ENCODE measurements at regions not wholly inside any gene's neighbourhood (a gene's known extent, or its start where the extent isn't known, plus 50 kb on each side); places are given as distances from the start of the nearest gene placed in this dataset.
A peak's percentile ranks its signal among the peaks of the same experiment; 100 is the strongest.

DNA sequence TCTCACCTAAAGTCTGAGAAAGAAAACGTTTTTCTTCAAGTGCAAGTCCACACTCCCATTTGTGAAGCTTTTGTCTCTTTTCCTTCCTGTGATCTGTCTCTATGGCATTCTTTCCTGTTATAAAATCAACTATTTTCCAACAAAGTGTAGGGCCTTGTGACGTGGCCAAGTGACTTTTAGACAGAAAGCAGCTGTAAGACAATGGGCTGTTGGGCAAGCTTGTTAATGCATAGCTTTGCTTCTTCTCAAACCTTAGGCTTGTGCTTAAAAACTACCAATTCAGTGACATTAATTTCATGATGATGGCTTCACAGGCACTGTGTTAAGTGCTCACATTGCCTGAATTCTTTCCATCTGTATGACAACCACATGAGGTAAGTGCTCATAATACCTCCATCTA lies 83.5 kb downstream of the VCY1B start:
- no peak for DNase-seq

DNA sequence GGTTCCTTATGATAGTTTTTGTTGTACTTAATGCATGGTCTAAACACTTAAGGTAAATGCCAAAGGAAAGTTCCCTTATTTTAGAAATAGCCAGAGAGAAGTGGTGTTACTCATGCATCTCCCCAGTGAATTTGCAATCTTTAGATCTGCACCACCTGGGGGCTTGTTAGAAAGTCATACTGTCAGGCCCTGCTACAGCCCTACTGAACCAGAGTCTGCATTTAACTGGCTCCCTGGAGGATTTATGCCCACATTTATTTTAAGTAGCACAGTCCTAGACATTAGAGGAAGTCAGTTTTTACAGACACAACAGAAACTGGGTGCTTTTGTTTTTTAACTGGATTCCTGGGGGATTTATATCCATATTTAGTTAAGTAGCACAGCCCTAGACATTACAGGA lies 89.6 kb downstream of the VCY1B start:
- DNase-seq = no peak

DNA sequence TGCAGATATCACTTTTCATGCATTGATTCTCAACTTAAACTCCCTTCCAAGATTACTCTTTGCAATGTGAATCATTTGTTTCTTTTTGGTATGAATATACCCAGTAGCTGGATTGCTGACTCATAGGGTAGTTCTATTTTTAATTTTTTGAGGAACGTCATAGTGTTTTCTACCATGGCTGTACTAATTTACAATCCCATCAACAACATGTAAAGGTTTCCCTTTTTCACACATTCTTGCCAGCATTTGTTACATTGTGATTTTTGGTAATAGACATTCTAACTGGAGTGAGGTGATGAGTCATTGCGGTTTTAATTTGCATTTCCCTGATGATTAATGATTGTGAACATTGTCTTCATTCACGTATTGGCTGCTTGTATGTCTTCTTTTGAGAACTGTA lies 126.7 kb downstream of the VCY1B start:
- DNase-seq = no peak

DNA sequence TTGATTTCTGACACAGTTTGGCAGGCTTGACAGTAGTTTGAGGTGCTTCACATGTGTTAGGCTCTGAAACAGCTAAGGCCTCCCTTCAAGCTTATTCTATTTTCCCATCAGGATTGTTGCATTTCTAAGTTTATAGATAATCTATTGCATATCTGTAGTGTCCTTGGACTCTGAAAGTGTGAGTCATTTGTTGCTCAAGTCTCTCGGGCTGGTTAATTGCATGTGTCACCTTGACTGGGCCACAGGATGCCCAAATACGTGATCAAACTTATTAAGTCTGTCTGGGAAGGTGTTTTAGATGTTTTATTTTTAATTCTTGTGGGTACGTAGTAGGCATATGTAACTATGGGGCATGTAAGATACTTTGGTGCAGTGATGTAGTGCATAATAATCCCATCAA lies 166.0 kb downstream of the VCY1B start:
- no peak for DNase-seq

DNA sequence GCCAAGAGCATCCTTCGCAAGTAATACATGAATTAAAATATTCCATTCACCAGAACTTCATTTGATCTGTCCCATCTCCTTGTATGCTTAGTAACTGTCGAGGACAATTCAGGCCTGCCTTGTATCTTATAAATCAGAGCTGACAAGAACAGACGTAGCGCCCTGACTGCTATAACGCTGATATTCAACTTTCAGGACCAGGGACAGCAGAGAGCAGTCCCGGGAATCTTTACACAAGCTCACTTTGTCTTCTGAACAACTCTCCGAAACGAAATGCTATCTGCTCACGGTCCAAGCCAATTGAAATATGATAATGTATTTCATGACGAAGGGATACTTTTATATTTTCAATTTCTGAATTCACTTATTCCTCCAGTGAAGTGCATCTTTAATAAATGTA lies 175.7 kb downstream of the VCY1B start:
- no peak for DNase-seq

DNA sequence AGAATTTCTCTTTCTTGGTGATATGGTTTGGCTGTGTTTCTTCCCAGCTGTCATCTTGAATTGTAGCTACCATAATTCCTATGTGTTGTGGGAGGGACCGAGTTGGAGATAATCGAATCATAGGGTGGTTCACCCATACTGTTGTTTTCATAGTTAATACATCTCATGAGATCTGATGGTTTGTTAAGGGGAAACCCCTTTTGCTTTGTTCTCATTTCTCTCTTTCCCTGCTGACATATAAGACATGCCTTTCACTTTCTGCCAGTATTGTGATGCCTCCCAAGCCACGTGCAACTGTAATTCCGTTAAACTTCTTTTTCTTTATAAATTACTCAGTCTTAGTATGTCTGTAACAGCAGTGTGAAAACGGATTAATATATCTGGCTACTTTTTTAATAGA lies 179.0 kb downstream of the VCY1B start:
- DNase-seq = no peak

DNA sequence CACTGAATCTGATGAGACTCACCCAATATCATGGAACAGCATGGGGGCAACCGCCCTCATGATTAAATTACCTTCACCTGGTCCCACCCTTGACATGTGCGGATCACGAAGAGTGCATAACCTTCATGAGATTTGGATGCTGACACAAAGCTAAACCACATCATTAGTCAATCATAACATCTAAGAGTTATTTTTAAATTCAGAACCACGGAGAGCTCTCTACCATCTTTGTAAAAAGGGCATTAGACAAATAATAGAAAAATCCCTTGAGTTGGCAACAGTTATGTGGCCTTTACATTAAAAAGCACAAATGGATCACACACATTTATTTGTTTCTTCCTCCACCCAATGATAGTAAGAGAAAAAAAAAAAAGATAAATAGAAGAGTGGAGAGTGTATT lies 182.2 kb downstream of the VCY1B start:
- no peak for DNase-seq

DNA sequence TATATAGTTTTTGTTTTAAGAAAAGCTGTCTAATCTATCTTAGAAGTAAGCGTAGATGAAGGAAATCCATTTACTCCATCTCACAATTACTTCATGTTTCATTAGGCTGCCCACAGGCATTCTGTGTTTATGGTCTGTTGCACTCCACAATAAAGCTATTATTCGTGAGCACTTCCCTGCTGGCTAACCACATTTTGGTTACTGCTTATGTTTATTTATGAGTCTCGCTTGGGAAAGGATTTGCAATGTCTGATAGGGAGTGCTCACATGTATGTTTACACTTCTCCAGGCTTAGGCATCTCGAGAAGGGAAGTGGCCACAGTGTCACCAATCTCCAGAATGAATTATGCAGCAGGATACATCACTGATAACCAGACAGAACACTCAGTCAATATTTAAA lies 190.9 kb downstream of the VCY1B start:
- no peak for DNase-seq

DNA sequence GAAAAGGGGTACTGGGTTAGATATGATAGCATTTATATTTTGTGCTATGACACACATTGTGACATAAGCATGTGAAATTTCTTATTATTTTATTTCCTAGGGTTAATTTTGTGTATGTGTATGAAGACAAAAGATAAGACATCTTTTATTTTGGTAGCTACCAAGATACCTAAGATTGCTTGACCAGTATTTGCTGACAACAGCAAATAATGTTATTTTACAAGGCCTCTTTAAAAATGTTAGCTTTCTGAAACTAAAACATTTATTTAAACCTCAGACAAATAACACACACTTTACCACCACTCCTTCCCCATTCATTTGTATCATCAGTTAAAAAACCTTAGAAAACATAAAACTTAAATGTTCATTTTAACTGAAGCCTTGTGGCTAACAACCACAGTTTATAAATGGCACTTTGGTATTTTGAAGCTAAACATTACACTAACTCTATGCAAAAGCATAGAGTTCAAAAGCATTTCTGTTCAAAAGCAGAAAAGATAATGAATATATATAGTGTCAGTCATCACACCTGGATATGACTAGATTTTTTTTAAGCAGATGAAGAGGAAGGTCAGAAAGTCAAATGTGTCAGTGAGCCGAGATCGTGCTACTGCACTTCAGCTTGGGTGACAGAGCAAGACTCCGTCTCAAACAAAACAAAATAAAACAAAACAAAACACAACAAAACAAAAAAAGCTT lies 193.0 kb downstream of the VCY1B start:
- DNase-seq = no peak

DNA sequence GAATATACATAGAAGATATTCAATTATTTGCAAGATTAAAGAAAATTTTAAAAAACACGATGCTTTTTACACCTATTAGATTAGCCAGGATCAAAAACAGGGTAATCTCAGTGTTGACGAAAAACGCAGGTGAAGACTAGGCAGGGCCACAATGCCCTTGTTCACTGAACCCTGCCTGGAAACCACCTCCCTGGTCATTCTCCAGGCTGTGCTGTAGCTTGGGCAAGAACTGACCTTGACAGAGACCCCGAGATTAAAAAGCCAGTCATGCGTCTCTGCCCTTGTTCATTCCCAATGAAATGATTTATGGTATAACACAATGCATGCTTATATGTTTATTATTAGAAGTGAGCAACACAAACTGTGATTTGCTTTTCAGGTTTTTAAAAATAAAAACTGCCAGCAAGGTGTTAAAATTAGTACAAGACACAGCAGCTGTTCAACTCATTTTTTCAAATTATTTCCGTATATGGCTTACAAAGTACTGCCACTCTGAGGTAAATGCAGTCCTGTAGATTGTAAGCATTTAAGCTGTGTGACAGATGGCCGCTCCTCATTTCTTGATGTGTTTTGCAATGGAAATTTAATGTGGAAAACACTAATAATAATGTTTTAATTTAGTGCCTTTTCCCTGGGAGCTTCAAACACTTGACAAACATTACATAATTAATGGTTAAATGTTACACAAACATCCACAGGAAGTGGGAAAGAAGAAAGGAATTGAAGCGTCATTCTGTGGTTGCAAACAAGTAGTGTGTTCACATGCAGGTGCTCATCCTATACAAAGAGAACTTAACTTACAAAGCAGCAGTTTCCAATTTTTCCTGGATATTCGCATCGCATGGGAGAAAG lies 200.2 kb downstream of the VCY1B start:
- DNase-seq = no peak

DNA sequence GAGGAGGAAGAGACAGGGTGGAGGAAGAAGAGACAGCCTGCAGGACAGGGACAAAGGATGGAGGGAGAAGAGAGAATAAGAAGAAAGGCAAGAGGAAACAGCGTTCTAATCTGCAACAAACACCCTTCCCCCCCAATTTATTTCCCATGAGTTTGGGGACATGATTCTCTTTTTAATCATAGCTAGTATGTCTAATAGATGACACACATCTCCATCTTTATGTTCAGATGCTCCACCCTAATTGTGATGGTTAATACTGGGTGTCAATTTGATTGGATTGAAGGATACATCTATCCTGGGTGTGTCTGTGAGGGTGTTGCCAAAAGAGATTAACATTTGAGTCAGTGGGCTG lies 200.8 kb downstream of the VCY1B start:
- DNase-seq = no peak

DNA sequence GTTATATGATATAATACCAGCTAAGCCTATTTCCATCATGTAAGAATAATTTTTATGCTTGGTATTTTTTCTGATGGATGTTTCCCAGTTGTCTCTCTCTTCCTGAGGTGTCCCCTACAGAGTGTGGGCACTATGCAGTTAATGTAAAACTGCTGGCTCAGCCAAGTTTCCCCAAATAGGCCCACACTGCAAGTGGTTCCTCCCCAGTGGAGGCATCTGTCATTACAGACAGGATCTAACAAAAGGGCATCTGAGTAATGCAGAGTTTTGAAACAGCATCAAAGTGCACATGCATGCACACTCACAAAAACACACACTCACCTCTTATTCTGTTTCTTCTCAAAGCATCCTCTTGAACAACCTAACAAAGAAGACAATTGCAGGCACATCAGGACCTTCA lies 221.0 kb downstream of the VCY1B start:
- DNase-seq = no peak

DNA sequence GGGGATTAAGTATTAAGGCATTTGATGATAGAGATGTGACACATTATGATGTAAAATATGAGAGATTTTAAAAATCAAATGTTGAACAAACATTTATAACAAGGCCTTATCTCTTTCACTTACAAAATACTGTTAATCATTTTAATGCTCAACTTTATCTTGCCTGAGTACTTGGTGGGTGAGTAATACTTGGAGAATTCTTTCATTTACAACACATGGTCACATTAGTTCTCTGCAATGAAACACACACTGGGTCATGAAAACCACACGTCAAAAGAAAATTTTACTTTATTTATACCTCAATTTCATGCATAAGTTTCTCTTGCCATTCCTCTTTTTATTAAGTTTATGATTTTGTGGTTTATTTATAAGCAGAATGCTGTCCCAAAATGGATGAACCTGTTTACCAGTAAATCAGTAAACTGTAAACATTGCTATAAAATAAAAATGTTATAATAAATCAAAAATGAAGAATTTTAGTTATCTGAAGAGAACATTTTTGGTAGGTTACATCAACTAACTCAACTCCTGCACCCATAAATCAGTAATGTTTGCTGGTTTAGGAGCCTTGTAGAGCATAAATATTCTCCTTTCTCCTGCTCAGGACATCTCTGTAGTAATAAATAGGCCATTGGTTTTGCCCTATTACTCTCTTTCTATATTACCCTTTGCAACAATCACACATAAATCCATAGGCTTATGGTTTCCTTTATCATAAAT lies 233.5 kb upstream of the NLGN4Y start:
- DNase-seq = no peak

DNA sequence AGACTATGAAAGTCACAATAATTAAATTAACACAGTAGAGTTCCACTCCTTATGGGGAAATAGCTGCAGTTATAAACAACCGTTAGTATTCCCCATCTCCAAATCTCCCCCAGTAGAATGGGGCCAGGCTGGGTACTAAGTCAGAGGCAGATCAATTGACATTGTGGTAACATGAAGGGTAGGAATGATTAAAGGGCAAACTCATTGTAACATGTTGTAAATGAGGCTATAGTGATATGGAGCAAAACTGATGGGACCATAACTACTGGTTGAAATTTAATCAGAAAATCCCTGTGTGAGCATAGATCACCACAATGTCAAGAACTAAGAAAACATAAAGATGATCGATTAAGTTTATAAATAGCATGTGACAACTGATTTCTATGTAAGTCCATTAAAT lies 231.9 kb upstream of the NLGN4Y start:
- DNase-seq = no peak

DNA sequence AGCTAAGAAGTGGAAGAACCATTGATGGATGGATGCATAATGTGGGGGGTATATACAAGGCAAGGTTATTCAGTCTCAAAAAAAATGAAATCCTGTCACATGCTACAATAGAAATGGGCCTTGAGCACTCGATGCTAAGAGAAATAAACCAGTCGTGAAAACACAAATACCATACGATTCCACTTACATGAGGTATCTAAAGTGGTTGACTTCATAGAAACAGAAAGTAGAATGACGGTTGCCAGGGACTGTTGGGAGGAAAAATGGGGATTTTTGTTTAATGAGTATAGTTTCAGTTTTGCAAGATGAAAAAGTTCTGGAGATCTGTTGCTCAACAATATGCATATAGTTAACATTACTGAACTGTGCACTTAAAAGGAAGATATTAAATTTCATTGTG lies 223.6 kb upstream of the NLGN4Y start:
- no peak for DNase-seq

DNA sequence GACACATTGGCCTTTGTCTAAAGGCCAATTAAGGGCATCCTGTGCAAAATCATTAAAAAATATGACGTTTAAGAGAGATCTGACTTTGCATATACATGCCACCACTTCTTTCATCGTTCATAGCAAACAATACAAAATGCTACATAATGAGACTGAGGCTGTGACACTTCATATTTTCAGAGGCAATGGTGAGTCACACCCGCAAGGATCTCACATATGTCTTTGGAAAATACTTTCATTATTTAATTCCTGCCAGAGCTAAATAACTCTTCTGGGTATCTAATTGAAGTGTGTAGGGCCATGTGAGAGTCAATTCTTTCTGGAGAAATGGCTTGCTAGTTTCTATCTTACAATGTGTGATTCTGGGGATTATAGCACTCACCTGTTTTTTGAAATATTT lies 222.8 kb upstream of the NLGN4Y start:
- DNase-seq = peak; percentile 8

DNA sequence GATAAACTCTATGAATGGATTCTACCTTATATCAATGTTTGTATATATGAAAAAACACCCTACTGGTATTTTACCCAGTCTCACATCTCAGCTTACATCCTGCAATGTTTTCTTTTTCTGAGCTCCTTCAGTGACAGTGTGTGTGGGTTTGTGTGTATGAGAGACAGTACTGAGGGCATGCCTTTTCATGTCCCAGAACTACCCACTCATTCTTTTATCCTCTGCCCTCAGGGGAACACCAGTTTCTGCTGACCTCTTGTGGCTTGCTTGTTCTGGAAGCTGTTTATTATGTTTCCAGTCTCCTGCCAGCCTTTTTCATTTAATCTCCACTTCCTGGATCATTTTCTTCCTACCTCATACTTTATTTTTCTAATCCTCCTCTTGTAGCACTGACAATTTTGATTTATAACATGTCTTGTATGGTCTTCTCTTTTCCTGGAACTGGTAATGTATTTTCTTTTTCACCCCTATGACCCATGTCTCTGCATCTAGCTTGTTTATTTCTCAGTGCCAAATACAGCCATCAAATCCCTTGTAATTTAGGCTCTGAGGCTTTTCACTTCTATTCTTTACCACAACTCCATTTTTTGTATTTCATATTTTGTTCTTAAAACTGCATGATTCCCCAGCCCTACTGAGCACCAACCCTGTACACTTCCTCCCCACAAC lies 195.5 kb upstream of the NLGN4Y start:
- DNase-seq = no peak

DNA sequence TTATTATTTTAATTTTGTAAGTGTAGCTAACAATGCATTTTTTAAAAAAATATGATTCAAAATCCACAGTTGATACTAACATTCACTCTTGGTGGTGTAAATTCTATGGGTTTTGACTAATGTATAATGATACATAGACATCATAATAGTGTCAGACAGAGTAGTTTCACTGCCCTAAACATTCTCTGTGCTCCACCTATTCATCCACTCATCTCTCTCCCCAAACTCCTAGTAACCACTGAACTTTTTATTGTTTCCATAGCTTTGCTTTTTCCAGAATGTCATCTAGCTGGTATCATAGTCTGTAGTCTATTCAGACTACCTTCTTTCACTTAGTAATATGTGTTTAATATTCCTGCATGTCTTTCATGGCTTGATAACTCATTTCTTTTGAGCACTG lies 194.0 kb upstream of the NLGN4Y start:
- no peak for DNase-seq

DNA sequence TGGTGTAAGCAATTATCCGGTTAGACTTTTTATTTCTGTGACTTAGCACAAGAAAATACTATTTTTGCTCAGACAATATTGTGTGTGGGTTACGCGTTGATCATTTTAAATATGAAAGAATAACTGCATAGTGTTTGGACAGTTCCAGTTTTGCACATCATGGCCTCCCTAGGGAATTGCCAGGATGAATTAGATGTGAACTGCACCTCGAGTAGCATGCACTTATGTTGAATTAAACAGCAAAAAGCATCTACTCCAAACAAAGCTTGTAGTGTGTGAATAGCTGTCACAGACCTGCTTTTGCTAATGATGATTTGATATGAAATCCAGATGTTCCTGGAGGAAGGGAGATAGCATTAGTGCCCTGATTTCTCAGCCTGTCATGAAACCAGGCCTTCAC lies 184.8 kb upstream of the NLGN4Y start:
- DNase-seq = no peak

DNA sequence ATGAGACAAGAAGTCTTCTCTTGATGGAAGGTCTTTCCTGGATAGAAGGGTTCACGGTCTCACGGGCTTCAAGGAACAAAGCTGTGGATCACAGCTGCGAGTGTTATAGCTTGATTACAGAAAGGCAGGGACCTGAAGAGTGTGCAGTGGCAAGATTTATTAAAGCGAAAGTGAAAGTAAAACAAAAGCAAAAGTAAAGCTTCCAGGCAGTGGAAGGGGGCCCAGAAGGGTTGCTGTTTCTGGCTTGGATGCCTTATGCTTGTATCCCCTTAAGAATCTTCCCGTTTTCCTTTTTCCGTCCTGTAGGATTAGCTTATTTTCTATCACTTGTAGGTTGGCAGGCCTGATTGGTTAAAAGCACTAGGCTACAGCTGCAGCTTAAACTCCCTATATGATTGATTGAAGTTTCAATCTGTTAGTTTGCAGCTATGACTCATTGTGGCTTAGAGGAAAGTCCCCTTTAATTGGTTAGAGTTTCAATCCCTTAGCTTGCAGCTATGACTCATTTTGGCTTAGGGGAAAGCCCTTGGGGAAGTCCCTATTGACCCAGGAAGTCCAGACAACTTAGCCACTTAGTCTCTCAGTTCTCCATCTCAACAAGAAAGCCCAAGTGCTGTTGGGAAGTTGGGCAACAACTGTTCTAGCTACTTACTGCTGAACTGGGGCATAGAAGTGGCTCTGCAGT lies 183.7 kb upstream of the NLGN4Y start:
- peak; percentile 54 for DNase-seq

DNA sequence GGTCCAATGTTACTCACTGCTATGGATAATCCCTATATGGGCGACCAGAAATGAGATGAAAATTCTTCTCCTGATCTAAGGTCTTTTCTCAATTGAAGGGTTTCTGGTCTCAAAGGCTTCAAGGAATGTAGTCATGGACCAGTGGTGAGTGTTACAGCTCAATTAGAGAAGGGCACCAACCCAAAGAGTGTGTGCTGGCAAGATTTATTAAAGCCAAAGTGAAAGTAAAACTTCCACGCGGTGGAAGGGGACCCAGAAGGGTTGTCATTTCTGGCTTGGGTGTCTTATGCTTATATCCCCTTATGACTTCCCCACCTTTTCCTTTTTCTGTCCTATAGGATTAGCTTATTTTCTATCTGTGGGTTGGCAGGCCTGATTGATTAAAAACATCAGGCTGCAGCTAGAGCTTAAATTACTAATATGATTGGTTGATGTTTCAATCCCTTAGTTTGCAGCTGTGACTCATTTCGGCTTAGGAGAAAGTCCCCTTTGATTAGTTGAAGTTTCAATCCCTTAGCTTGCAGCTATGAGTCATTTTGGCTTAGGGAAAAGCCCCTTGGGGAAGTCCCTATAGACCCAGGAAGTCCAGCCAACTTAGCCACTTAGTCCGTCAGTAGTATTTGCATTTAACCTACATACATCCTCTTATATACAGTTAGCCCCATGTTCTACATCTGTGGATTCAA lies 179.5 kb upstream of the NLGN4Y start:
- peak; percentile 31 for DNase-seq

DNA sequence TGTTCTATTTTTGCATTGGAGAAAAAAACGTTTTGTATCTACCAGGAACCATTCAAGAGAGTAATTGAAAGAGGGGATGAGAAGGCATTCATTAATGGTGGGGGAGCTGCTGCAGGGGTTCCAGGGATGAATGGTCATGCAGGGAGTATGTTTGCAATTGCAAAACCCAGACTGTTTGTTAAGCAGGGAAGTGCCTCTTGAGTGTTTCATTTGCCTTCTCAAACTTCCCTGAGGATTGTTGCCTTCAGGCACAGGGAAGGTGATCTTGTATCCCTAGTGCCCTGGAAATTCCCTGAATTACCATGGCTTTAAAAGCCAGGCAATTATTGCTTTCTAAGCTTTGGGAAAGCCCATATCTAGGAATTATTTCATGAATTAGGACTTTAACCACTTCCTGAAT lies 172.7 kb upstream of the NLGN4Y start:
- no peak for DNase-seq

Measured in activated naive CD4-positive, alpha-beta T cell treated with Interleukin-2 at 50 U/mL for 16 hours (primary cell).